ENCODE measurements at regions not wholly inside any gene's neighbourhood (a gene's known extent, or its start where the extent isn't known, plus 50 kb on each side); places are given as distances from the start of the nearest gene placed in this dataset.

- Histone ChIP-seq H3K36me3 (ENCODE audit: control insufficient read depth, insufficient read depth, low read length) (no peaks in the 10 kb centered on the region), H3K4me3 (ENCODE audit: low read depth, low read length) (no peak overlapping the region), H3K27me3 (ENCODE audit: control insufficient read depth, insufficient read depth, low read length) (no peaks in the 10 kb centered on the region)
- no peak for TF ChIP-seq CTCF (IDR thresholded peaks at IDR 0.05; ENCODE audit: insufficient read depth, low read length, poor library complexity, severe bottlenecking)
- DNase-seq (ENCODE audit: low read depth) = no peak
These were observed 1076.2 kb downstream of the C4orf33 start for GRCh38 chr4:130172156-130172555.

GRCh38 chr4:130178106-130178505 lies 1082.2 kb downstream of the C4orf33 start:
- Histone ChIP-seq H3K4me3 (ENCODE audit: low read depth, low read length) (no peak overlapping the region), H3K27me3 (ENCODE audit: control insufficient read depth, insufficient read depth, low read length) (no peaks in the 10 kb centered on the region), H3K36me3 (ENCODE audit: control insufficient read depth, insufficient read depth, low read length) (no peaks in the 10 kb centered on the region)
- no peak for DNase-seq (ENCODE audit: low read depth)
- TF ChIP-seq CTCF (IDR thresholded peaks at IDR 0.05; ENCODE audit: insufficient read depth, low read length, poor library complexity, severe bottlenecking) = no peak

GRCh38 chr4:130183096-130183495 lies 1087.1 kb downstream of the C4orf33 start:
- no peak for TF ChIP-seq CTCF (IDR thresholded peaks at IDR 0.05; ENCODE audit: insufficient read depth, low read length, poor library complexity, severe bottlenecking)
- DNase-seq (ENCODE audit: low read depth) = no peak
- Histone ChIP-seq H3K36me3 (ENCODE audit: control insufficient read depth, insufficient read depth, low read length) (no peaks in the 10 kb centered on the region), H3K27me3 (ENCODE audit: control insufficient read depth, insufficient read depth, low read length) (no peaks in the 10 kb centered on the region), H3K4me3 (ENCODE audit: low read depth, low read length) (no peak overlapping the region)

GRCh38 chr4:130183766-130184165 lies 1087.8 kb downstream of the C4orf33 start:
- DNase-seq (ENCODE audit: low read depth) = no peak
- Histone ChIP-seq H3K36me3 (ENCODE audit: control insufficient read depth, insufficient read depth, low read length) (no peaks in the 10 kb centered on the region), H3K27me3 (ENCODE audit: control insufficient read depth, insufficient read depth, low read length) (no peaks in the 10 kb centered on the region), H3K4me3 (ENCODE audit: low read depth, low read length) (no peak overlapping the region)
- TF ChIP-seq CTCF (IDR thresholded peaks at IDR 0.05; ENCODE audit: insufficient read depth, low read length, poor library complexity, severe bottlenecking) = no peak

GRCh38 chr4:130185123-130185522 lies 1089.2 kb downstream of the C4orf33 start:
- Histone ChIP-seq H3K27me3 (ENCODE audit: control insufficient read depth, insufficient read depth, low read length) (no peaks in the 10 kb centered on the region), H3K4me3 (ENCODE audit: low read depth, low read length) (no peak overlapping the region), H3K36me3 (ENCODE audit: control insufficient read depth, insufficient read depth, low read length) (no peaks in the 10 kb centered on the region)
- TF ChIP-seq CTCF (IDR thresholded peaks at IDR 0.05; ENCODE audit: insufficient read depth, low read length, poor library complexity, severe bottlenecking) = no peak
- no peak for DNase-seq (ENCODE audit: low read depth)

GRCh38 chr4:130186931-130187330 lies 1091.0 kb downstream of the C4orf33 start:
- no peaks in the 10 kb centered on the region for H3K27me3 ChIP-seq (ENCODE audit: control insufficient read depth, insufficient read depth, low read length)
- no peak for TF ChIP-seq CTCF (IDR thresholded peaks at IDR 0.05; ENCODE audit: insufficient read depth, low read length, poor library complexity, severe bottlenecking)
- no peaks in the 10 kb centered on the region for H3K36me3 ChIP-seq (ENCODE audit: control insufficient read depth, insufficient read depth, low read length)
- no peak for DNase-seq (ENCODE audit: low read depth)
- H3K4me3 ChIP-seq (ENCODE audit: low read depth, low read length) = no peak overlapping the region
